ENCODE measurements at regions not wholly inside any gene's neighbourhood (a gene's known extent, or its start where the extent isn't known, plus 50 kb on each side); places are given as distances from the start of the nearest gene placed in this dataset.

DNA sequence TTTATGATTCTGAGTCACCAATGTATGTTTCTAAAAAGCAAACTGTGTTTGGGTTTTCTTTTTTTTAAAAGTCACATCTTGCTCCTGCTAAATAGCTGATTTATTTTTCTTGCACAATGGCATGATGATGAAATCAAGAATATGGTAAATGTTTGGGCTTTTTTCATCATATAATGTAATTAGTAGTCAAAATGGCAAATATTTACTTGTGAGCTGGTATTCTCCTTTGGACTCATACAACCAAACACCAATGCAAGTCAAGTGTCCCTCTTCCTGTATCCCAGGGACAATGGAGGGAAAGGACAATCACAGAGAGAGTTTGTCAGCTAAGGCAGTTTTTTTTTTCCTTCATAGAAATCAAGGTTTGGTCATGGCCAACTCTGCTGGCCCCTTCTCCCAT, 94.6 kb upstream of the RALGPS2 start:
- no peak overlapping the region for H3K4me3 ChIP-seq (ENCODE audit: control insufficient read depth in 1 of 2, extremely low read depth in 1 of 2, low read length in 1 of 2)
- CTCF ChIA-PET, result no interaction called here
- POLR2A ChIA-PET, result no interaction called here
- ATAC-seq (replicated peaks in 1 of 4) (no peak), DNase-seq (no peak)
- peaks cover 0 to 2% of the 10 kb centered on the region in 2 experiments for H3K27me3 ChIP-seq (replicated peaks in 1 of 2; ENCODE audit: control insufficient read depth in 2 of 2, extremely low read depth in 1 of 2, insufficient read depth in 2 of 2, low read length in 1 of 2)
- no peak overlapping the region for H3K27ac ChIP-seq (ENCODE audit: low read length)
- Mint-ChIP-seq H3K27me3 (peaks cover 0 to 18% of the 10 kb centered on the region in 2 donors), H3K36me3 (no peaks in the 10 kb centered on the region), H3K4me3 (no peak overlapping the region), H3K9me3 (no peaks in the 10 kb centered on the region), H3K27ac (no peak overlapping the region), H3K4me1 (no peaks in the 10 kb centered on the region)
- H3K36me3 ChIP-seq (ENCODE audit: control insufficient read depth in 2 of 2, extremely low read depth in 1 of 2, insufficient read depth in 1 of 2, low read length in 1 of 2), result no peaks in the 10 kb centered on the region
- H3K9me3 ChIP-seq, result no peaks in the 10 kb centered on the region
- no peaks in the 10 kb centered on the region for H3K4me1 ChIP-seq (ENCODE audit: control insufficient read depth in 1 of 2, extremely low read depth in 1 of 2, insufficient read depth in 2 of 2, low read length in 2 of 2)

DNA sequence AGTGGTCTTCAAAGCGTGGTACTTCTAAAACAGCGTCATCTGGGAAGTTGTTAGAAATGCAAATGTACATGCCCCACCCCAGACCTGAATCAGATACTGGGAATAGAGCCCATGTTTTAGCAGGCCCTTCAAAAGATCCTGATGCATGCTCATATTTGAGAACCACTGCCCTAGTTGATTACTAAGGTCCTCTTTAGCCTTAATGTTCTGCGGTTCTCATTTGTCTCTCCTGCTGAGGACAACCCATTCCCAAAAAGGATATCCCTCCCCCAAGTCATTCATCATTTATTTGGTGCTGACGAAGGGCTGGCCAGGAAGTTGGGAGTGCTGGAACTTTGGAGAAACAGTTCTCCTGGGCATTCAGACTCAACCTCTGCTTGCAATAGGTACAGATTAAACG, 92.4 kb upstream of the RALGPS2 start:
- Mint-ChIP-seq H3K27me3 (peaks cover 0 to 11% of the 10 kb centered on the region in 2 donors), H3K27ac (no peak overlapping the region), H3K36me3 (no peaks in the 10 kb centered on the region), H3K9me3 (no peaks in the 10 kb centered on the region), H3K4me1 (no peaks in the 10 kb centered on the region), H3K4me3 (no peak overlapping the region)
- no peak overlapping the region for H3K4me3 ChIP-seq (ENCODE audit: control insufficient read depth in 1 of 2, extremely low read depth in 1 of 2, low read length in 1 of 2)
- H3K4me1 ChIP-seq (ENCODE audit: control insufficient read depth in 1 of 2, extremely low read depth in 1 of 2, insufficient read depth in 2 of 2, low read length in 2 of 2), result no peaks in the 10 kb centered on the region
- no peak overlapping the region for H3K27ac ChIP-seq (ENCODE audit: low read length)
- 81% methylated on average over 3 of the region's 5 CpGs for WGBS (ENCODE audit: insufficient coverage)
- H3K27me3 ChIP-seq (replicated peaks in 1 of 2; ENCODE audit: control insufficient read depth in 2 of 2, extremely low read depth in 1 of 2, insufficient read depth in 2 of 2, low read length in 1 of 2), result peaks cover 0 to 2% of the 10 kb centered on the region in 2 experiments
- ATAC-seq (replicated peaks in 1 of 4) (no peak), DNase-seq (no peak)
- H3K36me3 ChIP-seq (ENCODE audit: control insufficient read depth in 2 of 2, extremely low read depth in 1 of 2, insufficient read depth in 1 of 2, low read length in 1 of 2), result no peaks in the 10 kb centered on the region
- ChIA-PET POLR2A (interaction anchor here in 1 of 2 donors (0.5 kb wide), 1 partner anchor 27 kb away, joined by 5 read pairs; no protein-coding TSS in a partner anchor), CTCF (no interaction called here)
- no peaks in the 10 kb centered on the region for H3K9me3 ChIP-seq

GRCh38 chr1:178633056-178633455, 92.0 kb upstream of the RALGPS2 start:
- Histone ChIP-seq H3K27me3 (replicated peaks in 1 of 2; ENCODE audit: control insufficient read depth in 2 of 2, extremely low read depth in 1 of 2, insufficient read depth in 2 of 2, low read length in 1 of 2) (peaks cover 0 to 2% of the 10 kb centered on the region in 2 experiments), H3K27ac (ENCODE audit: low read length) (no peak overlapping the region), H3K36me3 (ENCODE audit: control insufficient read depth in 2 of 2, extremely low read depth in 1 of 2, insufficient read depth in 1 of 2, low read length in 1 of 2) (no peaks in the 10 kb centered on the region), H3K4me1 (ENCODE audit: control insufficient read depth in 1 of 2, extremely low read depth in 1 of 2, insufficient read depth in 2 of 2, low read length in 2 of 2) (no peaks in the 10 kb centered on the region), H3K9me3 (no peaks in the 10 kb centered on the region), H3K4me3 (ENCODE audit: control insufficient read depth in 1 of 2, extremely low read depth in 1 of 2, low read length in 1 of 2) (no peak overlapping the region)
- no peaks in the 10 kb centered on the region for H3K36me3 Mint-ChIP-seq
- H3K4me3 Mint-ChIP-seq, result no peak overlapping the region
- POLR2A ChIA-PET, result interaction anchor here in 1 of 2 donors (0.5 kb wide), 1 partner anchor 28 kb away, joined by 5 read pairs; no protein-coding TSS in a partner anchor
- DNase-seq, result no peak
- CTCF ChIA-PET, result no interaction called here
- peaks cover 0 to 11% of the 10 kb centered on the region in 2 donors for H3K27me3 Mint-ChIP-seq
- no peaks in the 10 kb centered on the region for H3K4me1 Mint-ChIP-seq
- 100% methylated on average over 1 of the region's 4 CpGs for WGBS (ENCODE audit: insufficient coverage)
- no peak overlapping the region for H3K27ac Mint-ChIP-seq
- no peaks in the 10 kb centered on the region for H3K9me3 Mint-ChIP-seq
- ATAC-seq (replicated peaks in 1 of 4), result no peak

GRCh38 chr1:178634445-178634844, 90.6 kb upstream of the RALGPS2 start:
- Histone ChIP-seq H3K9me3 (no peaks in the 10 kb centered on the region), H3K36me3 (ENCODE audit: control insufficient read depth in 2 of 2, extremely low read depth in 1 of 2, insufficient read depth in 1 of 2, low read length in 1 of 2) (no peaks in the 10 kb centered on the region), H3K4me3 (ENCODE audit: control insufficient read depth in 1 of 2, extremely low read depth in 1 of 2, low read length in 1 of 2) (no peak overlapping the region), H3K27ac (ENCODE audit: low read length) (no peak overlapping the region), H3K4me1 (ENCODE audit: control insufficient read depth in 1 of 2, extremely low read depth in 1 of 2, insufficient read depth in 2 of 2, low read length in 2 of 2) (no peaks in the 10 kb centered on the region), H3K27me3 (replicated peaks in 1 of 2; ENCODE audit: control insufficient read depth in 2 of 2, extremely low read depth in 1 of 2, insufficient read depth in 2 of 2, low read length in 1 of 2) (peaks cover 0 to 2% of the 10 kb centered on the region in 2 experiments)
- peaks cover 0 to 6% of the 10 kb centered on the region in 2 donors for H3K27me3 Mint-ChIP-seq
- H3K27ac Mint-ChIP-seq, result no peak overlapping the region
- no CpG with 5 or more reads among the region's 2 CpGs for WGBS (ENCODE audit: insufficient coverage)
- no peak for DNase-seq
- H3K4me3 Mint-ChIP-seq, result no peak overlapping the region
- ATAC-seq (replicated peaks in 1 of 4), result no peak
- no peaks in the 10 kb centered on the region for H3K36me3 Mint-ChIP-seq
- no peaks in the 10 kb centered on the region for H3K9me3 Mint-ChIP-seq
- H3K4me1 Mint-ChIP-seq, result no peaks in the 10 kb centered on the region
- CTCF ChIA-PET, result no interaction called here
- POLR2A ChIA-PET, result no interaction called here

- no CpG with 5 or more reads among the region's 1 CpG for WGBS (ENCODE audit: insufficient coverage)
- peaks cover 0 to 2% of the 10 kb centered on the region in 2 experiments for H3K27me3 ChIP-seq (replicated peaks in 1 of 2; ENCODE audit: control insufficient read depth in 2 of 2, extremely low read depth in 1 of 2, insufficient read depth in 2 of 2, low read length in 1 of 2)
- ATAC-seq (replicated peaks in 1 of 4), result no peak
- Mint-ChIP-seq H3K36me3 (no peaks in the 10 kb centered on the region), H3K27me3 (peaks cover 1 to 6% of the 10 kb centered on the region in 2 donors), H3K4me3 (no peak overlapping the region), H3K4me1 (no peaks in the 10 kb centered on the region), H3K27ac (no peak overlapping the region), H3K9me3 (no peaks in the 10 kb centered on the region)
- no peak for DNase-seq
- ChIA-PET POLR2A (interaction anchor here in 1 of 2 donors (0.6 kb wide), 1 partner anchor 163 kb away, joined by 4 read pairs; no protein-coding TSS in a partner anchor), CTCF (interaction anchor here in 1 of 2 donors (0.6 kb wide), 1 partner anchor 1176 kb away, joined by 4 read pairs; no protein-coding TSS in a partner anchor)
- no peak overlapping the region for H3K4me3 ChIP-seq (ENCODE audit: control insufficient read depth in 1 of 2, extremely low read depth in 1 of 2, low read length in 1 of 2)
- H3K27ac ChIP-seq (ENCODE audit: low read length), result no peak overlapping the region
- H3K36me3 ChIP-seq (ENCODE audit: control insufficient read depth in 2 of 2, extremely low read depth in 1 of 2, insufficient read depth in 1 of 2, low read length in 1 of 2), result no peaks in the 10 kb centered on the region
- H3K4me1 ChIP-seq (ENCODE audit: control insufficient read depth in 1 of 2, extremely low read depth in 1 of 2, insufficient read depth in 2 of 2, low read length in 2 of 2), result no peaks in the 10 kb centered on the region
- H3K9me3 ChIP-seq, result no peaks in the 10 kb centered on the region
Measured at GRCh38 chr1:178637841-178638240, 87.2 kb upstream of the RALGPS2 start.

DNA sequence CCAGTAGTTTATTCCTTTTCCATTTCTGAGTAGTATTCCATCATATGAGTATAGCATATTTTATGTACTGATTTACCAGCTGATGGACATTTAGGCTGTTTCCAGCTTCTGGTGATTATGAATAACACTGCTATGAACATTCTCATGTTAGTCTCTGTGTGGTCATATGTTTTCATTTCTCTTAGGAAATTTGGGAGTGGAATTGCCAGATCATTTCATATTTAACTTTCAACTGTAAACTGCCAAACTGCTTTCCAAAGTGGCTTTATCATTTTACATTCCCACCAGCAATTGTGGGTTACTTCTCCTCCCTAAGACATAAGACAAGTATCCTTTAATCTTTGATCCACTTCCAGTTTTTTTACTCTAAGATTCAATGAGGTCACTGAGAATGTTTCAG, 85.7 kb upstream of the RALGPS2 start:
- H3K27me3 Mint-ChIP-seq, result peaks cover 4 to 10% of the 10 kb centered on the region in 2 donors
- POLR2A ChIA-PET, result no interaction called here

DNA sequence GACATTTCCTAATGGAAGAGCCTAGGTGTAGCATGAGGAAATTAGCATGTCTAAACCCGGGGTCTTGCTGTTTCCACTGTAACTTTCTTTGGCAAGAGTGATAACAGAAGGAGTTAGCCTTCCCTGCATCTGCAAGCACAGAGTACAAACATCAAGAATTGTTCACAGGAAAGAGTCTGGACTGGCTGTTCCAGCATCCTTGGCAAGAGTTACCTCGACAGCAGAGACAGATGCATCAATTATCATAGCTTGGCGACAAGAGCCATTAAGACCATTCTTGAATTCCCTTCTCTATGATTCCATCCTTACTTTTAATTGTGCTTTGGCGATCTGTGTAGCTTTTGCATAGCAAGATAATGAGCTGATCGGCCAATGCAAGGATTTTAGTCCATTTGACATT, 82.8 kb upstream of the RALGPS2 start:
- DNase-seq (no peak), ATAC-seq (replicated peaks in 1 of 4) (no peak)
- peaks cover 4% of the 10 kb centered on the region in 2 donors for H3K27me3 Mint-ChIP-seq
- H3K27me3 ChIP-seq (replicated peaks in 1 of 2; ENCODE audit: control insufficient read depth in 2 of 2, extremely low read depth in 1 of 2, insufficient read depth in 2 of 2, low read length in 1 of 2), result no peaks in the 10 kb centered on the region
- no peaks in the 10 kb centered on the region for H3K36me3 ChIP-seq (ENCODE audit: control insufficient read depth in 2 of 2, extremely low read depth in 1 of 2, insufficient read depth in 1 of 2, low read length in 1 of 2)
- H3K4me3 ChIP-seq (ENCODE audit: control insufficient read depth in 1 of 2, extremely low read depth in 1 of 2, low read length in 1 of 2), result no peak overlapping the region
- 86% methylated on average over 3 of the region's 5 CpGs for WGBS (ENCODE audit: insufficient coverage)
- no peaks in the 10 kb centered on the region for H3K9me3 ChIP-seq
- H3K9me3 Mint-ChIP-seq, result no peaks in the 10 kb centered on the region
- no peaks in the 10 kb centered on the region for H3K36me3 Mint-ChIP-seq
- H3K4me1 Mint-ChIP-seq, result no peaks in the 10 kb centered on the region
- H3K4me3 Mint-ChIP-seq, result no peak overlapping the region
- H3K27ac ChIP-seq (ENCODE audit: low read length), result no peak overlapping the region
- no peak overlapping the region for H3K27ac Mint-ChIP-seq
- CTCF ChIA-PET, result no interaction called here
- POLR2A ChIA-PET, result no interaction called here
- H3K4me1 ChIP-seq (ENCODE audit: control insufficient read depth in 1 of 2, extremely low read depth in 1 of 2, insufficient read depth in 2 of 2, low read length in 2 of 2), result no peaks in the 10 kb centered on the region

More for the DNA sequence above, 85.7 kb upstream of the RALGPS2 start:
- ATAC-seq (replicated peaks in 1 of 4), result no peak
- DNase-seq, result no peak
- CTCF ChIA-PET, result no interaction called here
- H3K27ac ChIP-seq (ENCODE audit: low read length), result no peak overlapping the region
- Mint-ChIP-seq H3K9me3 (no peaks in the 10 kb centered on the region), H3K36me3 (no peaks in the 10 kb centered on the region), H3K4me1 (no peaks in the 10 kb centered on the region), H3K27ac (no peak overlapping the region), H3K4me3 (no peak overlapping the region)
- peaks cover 0 to 2% of the 10 kb centered on the region in 2 experiments for H3K27me3 ChIP-seq (replicated peaks in 1 of 2; ENCODE audit: control insufficient read depth in 2 of 2, extremely low read depth in 1 of 2, insufficient read depth in 2 of 2, low read length in 1 of 2)
- H3K4me3 ChIP-seq (ENCODE audit: control insufficient read depth in 1 of 2, extremely low read depth in 1 of 2, low read length in 1 of 2), result no peak overlapping the region
- H3K36me3 ChIP-seq (ENCODE audit: control insufficient read depth in 2 of 2, extremely low read depth in 1 of 2, insufficient read depth in 1 of 2, low read length in 1 of 2), result no peaks in the 10 kb centered on the region
- H3K4me1 ChIP-seq (ENCODE audit: control insufficient read depth in 1 of 2, extremely low read depth in 1 of 2, insufficient read depth in 2 of 2, low read length in 2 of 2), result no peaks in the 10 kb centered on the region
- H3K9me3 ChIP-seq, result no peaks in the 10 kb centered on the region

Data from T-cell (primary cell).